CD1c-positive myeloid dendritic cell (primary cell): ENCODE measurements at regions not wholly inside any gene's neighbourhood (a gene's known extent, or its start where the extent isn't known, plus 50 kb on each side); places are given as distances from the start of the nearest gene placed in this dataset.

Experiments used
- DNase-seq: peaks from one replicate; pipeline ENCODE4 v3.0.0-alpha.2; 2016; ENCODE audit errors: extremely low spot score

DNA sequence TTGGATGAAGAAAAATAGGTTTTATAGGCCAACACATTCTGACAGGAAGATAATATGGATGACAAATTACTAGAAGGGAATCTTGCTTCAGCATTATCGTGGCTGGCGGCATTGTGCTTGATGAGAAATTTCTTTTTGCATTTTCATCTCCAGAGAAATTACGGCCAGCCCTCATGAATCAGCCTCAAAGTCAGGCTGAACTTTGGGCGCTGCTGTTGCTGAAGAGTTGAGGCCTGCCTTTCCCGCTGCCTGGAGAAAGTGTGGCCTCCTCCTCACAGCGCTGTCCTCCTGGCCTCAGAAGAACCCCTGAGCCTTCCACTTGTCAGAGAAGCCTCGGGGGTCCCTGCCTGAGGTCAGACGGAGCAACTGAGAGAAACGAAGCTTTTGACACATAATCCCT is 272.4 kb upstream of the KCNIP4 start:
- DNase-seq, result no peak

DNA sequence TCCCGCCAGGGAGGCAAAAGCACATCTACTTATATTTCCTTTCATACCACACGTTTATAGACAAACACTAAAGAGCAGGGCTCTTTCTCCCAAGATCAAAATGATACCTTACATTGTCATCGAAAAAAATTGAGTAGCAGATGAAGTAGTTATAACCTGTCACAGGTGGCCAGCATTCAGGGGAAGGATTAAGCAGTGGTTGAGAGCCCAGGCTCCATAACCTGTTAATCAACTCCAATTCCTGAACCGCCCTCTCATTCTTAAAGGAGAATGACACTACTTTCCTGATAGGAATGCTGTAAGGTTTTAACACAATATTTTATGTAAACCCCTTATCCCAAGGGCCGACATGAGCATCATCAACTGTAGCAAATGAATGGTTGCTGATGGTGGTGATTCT is 268.9 kb upstream of the KCNIP4 start:
- no peak for DNase-seq

GRCh38 chr4:22216278-22216677 is 267.7 kb upstream of the KCNIP4 start:
- no peak for DNase-seq

GRCh38 chr4:22215084-22215483 is 266.5 kb upstream of the KCNIP4 start:
- DNase-seq, result no peak

GRCh38 chr4:22203711-22204011 is 255.1 kb upstream of the KCNIP4 start:
- DNase-seq, result no peak

GRCh38 chr4:22202975-22203710 is 254.6 kb upstream of the KCNIP4 start:
- DNase-seq, result no peak

DNA sequence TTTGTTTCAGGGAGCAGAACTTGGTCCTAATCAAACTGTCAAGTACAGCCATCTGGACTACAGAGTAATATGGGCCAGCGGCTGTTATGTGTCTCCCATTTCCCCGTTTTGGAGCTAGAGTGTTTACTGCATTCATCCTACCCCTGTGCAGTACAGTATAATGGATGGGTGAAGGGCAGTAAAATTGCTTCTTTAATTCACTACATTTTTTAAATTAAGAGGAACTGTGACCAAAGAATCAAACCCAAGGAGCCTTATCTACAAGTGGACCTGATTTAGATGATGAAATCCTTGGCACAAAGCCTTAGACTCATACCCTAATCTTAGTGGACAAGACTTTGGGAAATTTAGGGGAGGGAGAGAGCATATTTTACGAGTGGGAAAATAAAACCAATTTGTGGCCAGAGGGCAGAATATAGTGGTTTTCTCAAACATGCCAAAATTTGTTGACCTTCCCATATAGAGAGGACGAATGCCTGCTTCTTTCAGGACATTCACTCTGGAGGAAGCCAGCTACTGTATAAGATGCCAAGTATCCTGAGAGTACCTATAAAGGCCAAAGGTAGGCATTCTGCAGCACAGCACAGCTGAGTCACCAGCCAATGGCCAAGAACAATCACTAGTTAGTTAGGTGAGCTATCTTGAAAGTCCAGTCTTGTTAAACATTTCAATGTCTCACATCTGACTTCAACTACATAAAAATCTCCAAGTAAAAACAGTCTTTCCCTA is 253.8 kb upstream of the KCNIP4 start:
- DNase-seq, result no peak

- no peak for DNase-seq
Measured at GRCh38 chr4:22201256-22201655, 252.7 kb upstream of the KCNIP4 start.

DNA sequence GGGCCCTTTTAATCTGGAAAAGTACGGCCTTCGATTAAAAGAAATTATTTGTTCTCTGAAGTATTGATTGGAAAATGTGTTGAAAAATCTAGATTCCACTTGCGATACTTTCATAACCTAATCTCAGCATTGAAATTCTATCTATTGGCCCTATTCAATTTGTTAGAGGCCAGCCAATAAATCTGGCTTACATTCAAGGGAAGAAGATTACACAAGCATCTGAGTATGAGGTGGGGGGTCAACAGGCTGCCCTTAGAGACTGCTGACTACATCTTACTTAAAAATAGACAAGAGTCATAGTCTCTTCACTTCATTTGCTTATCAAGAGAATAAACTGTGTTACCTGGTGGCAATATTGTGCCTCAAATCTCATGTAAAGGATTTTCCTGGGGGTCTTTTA is 248.0 kb upstream of the KCNIP4 start:
- no peak for DNase-seq

- DNase-seq, result no peak
Measured at GRCh38 chr4:22192084-22192511, 243.5 kb upstream of the KCNIP4 start.

DNA sequence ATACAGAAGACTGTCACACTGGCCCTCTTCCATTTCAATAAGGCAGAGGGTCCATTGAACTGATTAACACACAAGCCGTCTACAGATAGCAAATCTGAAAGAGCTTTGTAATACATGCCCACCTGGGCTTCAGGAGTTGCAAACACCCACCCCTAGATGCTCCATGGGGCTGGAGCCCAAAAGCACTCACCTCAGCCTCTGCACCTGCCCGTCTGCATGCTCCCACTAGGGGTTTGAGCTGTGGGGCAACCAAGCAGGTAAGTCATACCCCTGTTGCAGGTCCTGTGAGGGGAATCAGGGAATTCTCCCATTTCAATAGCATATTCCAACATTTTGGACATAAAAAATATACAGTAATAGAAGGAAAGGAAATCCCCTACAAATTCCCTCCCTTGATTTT is 243.0 kb upstream of the KCNIP4 start:
- DNase-seq, result no peak

DNA sequence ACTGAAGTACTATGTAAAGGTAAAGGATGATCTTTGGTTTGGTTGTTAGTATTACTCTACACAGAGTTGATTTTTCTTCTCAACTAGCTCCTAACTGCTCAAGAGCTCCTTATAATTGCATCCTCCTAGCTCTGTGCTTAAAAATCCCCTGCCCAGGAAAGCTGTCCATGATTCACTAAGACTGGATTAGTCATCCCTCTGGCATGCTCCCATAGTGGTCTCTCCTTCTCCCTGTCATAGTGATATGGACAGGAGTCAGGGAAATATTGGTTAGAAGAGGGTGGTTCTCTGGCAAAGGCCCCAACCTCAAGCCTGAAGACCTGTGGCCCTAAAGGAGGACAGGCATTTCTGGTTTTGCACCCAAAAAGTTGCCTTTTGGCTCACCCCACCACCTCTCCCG is 242.3 kb upstream of the KCNIP4 start:
- no peak for DNase-seq

DNA sequence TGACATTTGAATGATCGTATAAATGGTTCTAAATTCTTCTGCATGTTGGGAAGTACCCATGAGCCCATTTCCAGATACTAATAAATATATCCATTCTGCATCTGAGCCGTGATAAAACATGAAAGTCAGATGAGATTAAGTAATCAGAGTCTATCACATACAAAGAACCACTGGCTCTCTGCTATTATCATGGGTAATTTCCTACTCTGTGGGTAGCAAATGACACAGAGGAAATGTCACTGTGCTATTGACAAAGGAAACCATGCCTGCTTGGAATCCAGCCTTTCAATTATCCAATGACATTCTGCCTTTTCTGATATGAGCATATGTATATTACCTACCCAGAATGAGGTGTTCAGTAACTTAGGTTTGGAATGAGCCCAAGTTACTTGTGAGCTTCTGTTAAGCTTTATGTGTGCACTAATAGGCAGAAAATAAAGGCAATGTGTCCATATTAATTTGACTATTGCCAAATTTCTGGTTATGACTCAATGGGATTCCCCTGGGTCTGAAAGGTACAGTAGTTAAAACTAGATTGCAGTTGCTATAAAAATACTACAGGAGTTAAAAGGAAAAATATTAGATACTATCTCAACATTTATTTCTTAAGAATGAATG is 238.7 kb upstream of the KCNIP4 start:
- DNase-seq, result no peak

DNA sequence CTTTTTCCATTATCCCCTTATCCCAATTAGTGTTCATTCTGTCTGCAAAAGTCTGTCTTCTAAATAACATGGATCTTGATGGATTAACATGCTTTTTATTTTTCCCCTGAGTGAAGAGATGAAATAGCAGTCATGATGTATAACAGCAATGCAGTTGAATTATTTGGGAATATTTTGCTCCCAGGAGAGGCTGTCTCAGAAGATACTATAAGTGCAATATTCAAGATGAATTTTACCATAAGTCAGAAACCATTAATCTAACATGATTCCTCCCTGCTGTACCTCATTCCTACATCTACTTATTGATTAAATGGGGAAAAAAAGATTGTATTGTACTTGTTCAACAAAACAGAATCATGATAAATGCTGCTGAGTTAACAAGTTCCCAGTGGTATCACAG is 233.2 kb upstream of the KCNIP4 start:
- no peak for DNase-seq

DNA sequence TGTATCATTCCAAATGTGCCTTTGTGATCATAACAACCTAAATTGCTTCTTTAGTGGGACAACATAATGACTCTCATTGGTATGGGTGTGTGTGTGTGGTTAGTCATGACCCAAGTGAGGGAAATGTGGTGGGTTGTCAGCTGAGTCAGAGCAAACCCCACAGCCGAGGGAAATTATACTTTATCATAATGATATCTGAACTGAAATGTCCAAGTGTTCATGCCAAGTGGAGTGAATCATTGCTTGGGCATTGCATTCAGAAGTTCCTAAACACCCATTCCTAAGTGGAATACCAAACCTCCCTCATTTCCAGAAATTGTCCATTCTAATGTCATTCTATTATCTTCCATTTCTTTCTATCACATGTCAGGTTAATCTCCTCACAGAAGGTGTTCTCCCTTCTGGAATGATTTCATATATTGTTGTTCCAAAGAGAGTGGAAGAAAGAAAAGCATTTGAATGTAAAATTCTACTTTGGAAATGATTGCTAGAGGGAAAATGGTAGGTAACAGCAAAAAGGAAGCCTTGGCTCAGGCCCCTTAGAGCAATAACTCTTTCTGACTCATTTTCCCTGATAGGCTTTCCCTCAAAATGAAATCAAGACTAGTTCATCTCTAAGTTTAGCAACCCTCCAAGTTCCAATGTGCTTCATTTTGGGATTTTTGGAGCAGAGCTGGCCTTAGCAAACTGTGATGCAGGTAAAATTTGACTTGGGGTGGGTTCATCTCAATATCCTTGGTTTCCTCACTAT is 230.7 kb upstream of the KCNIP4 start:
- no peak for DNase-seq

DNA sequence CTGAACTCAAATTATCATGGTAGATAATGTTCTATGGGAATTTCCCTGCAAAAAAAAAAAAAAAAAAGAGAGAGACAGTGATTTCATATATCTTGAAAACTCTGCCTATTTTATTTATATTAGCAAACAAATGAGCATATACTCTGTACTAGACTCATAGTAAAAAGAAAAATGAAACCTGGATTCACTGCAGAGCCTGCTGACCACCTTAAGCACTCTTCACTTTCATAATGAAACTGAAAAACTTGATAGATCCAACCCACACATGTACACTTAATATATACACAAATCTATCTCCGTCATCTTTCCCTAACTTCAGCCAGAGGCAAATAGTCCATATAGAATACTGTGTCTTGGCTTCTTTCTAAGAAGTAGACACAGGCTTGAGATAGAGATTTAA is 226.1 kb upstream of the KCNIP4 start:
- DNase-seq, result no peak

GRCh38 chr4:22170353-22170752 is 221.8 kb upstream of the KCNIP4 start:
- DNase-seq, result no peak

- no peak for DNase-seq
Measured at GRCh38 chr4:22167201-22167600, 218.6 kb upstream of the KCNIP4 start.

- DNase-seq, result no peak
Measured at GRCh38 chr4:22162454-22162853, 213.9 kb upstream of the KCNIP4 start.

DNA sequence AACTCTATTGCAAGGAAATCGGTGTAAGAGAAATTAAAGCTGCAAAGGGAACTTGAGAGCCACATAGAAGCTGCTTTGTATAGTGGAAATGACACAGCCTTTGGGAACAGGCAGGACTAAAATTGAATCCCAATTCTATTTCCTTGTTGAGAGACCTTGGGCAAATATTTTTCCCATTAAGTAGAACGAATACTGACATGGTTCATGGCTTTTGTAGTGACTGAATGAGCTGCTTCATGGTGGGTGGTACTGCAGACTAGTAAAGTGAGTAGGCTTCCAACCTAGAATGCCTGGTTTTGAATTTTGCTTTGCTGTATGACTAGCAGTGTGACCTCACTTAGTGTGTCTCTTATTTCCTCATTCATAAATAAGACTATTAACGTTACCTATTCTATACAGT is 182.2 kb upstream of the KCNIP4 start:
- no peak for DNase-seq

DNA sequence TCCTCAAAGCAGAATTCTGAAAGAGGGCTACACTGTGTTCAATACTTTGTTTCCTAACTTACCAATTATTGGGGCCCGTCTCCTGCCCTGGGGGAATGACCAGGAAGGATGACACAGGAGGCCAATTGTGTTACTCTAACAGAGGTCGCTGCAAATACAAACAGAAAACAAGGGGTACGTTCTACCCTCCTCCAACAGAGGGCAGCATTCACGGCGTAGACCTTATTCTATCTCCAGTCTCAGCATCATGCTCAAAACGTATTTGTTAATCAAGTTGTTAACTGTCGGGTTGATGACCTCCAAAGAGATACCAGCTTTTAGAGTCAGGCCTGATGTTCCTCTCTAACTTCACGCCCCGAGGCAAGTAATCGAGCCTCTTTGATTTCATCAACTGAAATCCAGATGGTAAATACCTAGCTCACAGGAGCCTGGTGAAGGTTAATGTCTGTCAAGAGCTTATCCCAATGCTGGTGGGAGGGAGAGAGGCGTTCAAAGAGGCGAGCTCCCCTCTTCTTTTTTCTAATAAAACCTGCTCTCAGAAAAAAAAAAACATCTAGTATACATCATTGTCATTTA is 181.0 kb upstream of the KCNIP4 start:
- DNase-seq, result no peak

DNA sequence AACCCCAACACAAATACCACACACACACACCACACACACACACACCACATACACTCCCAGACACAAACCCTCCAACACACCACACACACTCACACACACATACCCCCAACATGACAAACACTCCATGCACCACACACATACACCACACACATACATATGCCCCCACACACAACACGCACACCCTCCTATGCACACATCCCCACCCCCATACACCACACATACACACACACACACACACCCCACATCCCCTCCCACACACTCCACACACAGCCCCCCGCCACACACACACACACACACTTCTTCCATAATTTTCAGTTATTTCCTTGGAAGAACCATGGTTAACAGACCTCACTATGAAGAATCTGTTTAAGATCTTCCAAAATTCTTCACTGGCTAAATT is 173.5 kb upstream of the KCNIP4 start:
- no peak for DNase-seq
